ENCODE measurements at regions not wholly inside any gene's neighbourhood (a gene's known extent, or its start where the extent isn't known, plus 50 kb on each side); places are given as distances from the start of the nearest gene placed in this dataset.

GRCh38 chr14:51335961-51336723 is 96.1 kb downstream of the TMX1 start:
- no peak for TF ChIP-seq BHLHE40 (IDR thresholded peaks at IDR 0.05; ENCODE audit: borderline replicate concordance)
- no peak for TF ChIP-seq ELF4 (IDR thresholded peaks at IDR 0.05)
- ChIA-PET CTCF (no interaction called here), POLR2A (no interaction called here)
- no peak for DNase-seq (ENCODE audit: extremely low spot score)

GRCh38 chr14:51336734-51337133 is 96.7 kb downstream of the TMX1 start:
- DNase-seq (ENCODE audit: extremely low spot score): no peak
- ChIA-PET POLR2A (no interaction called here), CTCF (interaction anchor here (0.6 kb wide), 1 partner anchor 60 kb away, joined by 6 read pairs; no protein-coding TSS in a partner anchor)
- no peak for TF ChIP-seq ELF4 (IDR thresholded peaks at IDR 0.05)
- TF ChIP-seq L3MBTL2 (conservative IDR thresholded peaks at IDR 0.05): no peak
- no peak for TF ChIP-seq CTBP1 (IDR thresholded peaks at IDR 0.05; ENCODE audit: borderline replicate concordance)
- TF ChIP-seq ARNT (IDR thresholded peaks at IDR 0.05): no peak
- TF ChIP-seq FOXM1 (IDR thresholded peaks at IDR 0.05; ENCODE audit: borderline replicate concordance): no peak
- no peak for TF ChIP-seq ZNF384 (IDR thresholded peaks at IDR 0.05)
- no peak for TF ChIP-seq NFRKB (IDR thresholded peaks at IDR 0.05)
- TF ChIP-seq FOXK2 (IDR thresholded peaks at IDR 0.05): no peak
- TF ChIP-seq LEF1 (IDR thresholded peaks at IDR 0.05; ENCODE audit: borderline replicate concordance): no peak
- no peak for TF ChIP-seq HDGF (IDR thresholded peaks at IDR 0.05; ENCODE audit: borderline replicate concordance)
- TF ChIP-seq SUZ12 (IDR thresholded peaks at IDR 0.05): no peak
- no peak for TF ChIP-seq FOXA1 (IDR thresholded peaks at IDR 0.05)
- TF ChIP-seq PKNOX1 (IDR thresholded peaks at IDR 0.05): no peak
- TF ChIP-seq TARDBP (IDR thresholded peaks at IDR 0.05): no peak
- no peak for TF ChIP-seq BHLHE40 (IDR thresholded peaks at IDR 0.05; ENCODE audit: borderline replicate concordance)
- no peak for TF ChIP-seq SP1 (IDR thresholded peaks at IDR 0.05)

- ChIA-PET CTCF (interaction anchor here (0.6 kb wide), 1 partner anchor 60 kb away, joined by 6 read pairs; no protein-coding TSS in a partner anchor), POLR2A (no interaction called here)
- no peak for DNase-seq (ENCODE audit: extremely low spot score)
- no peak for TF ChIP-seq ZNF384 (IDR thresholded peaks at IDR 0.05)
- no peak for TF ChIP-seq ARNT (IDR thresholded peaks at IDR 0.05)
- TF ChIP-seq SUZ12 (IDR thresholded peaks at IDR 0.05): no peak
- TF ChIP-seq CTBP1 (IDR thresholded peaks at IDR 0.05; ENCODE audit: borderline replicate concordance): no peak
- TF ChIP-seq TARDBP (IDR thresholded peaks at IDR 0.05): no peak
- TF ChIP-seq FOXA1 (IDR thresholded peaks at IDR 0.05): no peak
Measured at GRCh38 chr14:51337520-51337919, 97.5 kb downstream of the TMX1 start.

GRCh38 chr14:51341338-51341737 is 101.3 kb downstream of the TMX1 start:
- ChIA-PET CTCF (no interaction called here), POLR2A (no interaction called here)
- DNase-seq (ENCODE audit: extremely low spot score): no peak
- no peak for TF ChIP-seq SUZ12 (IDR thresholded peaks at IDR 0.05)

GRCh38 chr14:51342226-51342625 is 102.2 kb downstream of the TMX1 start:
- POLR2A ChIA-PET: no interaction called here
- DNase-seq (ENCODE audit: extremely low spot score): no peak
- TF ChIP-seq TARDBP (IDR thresholded peaks at IDR 0.05) (no peak), LEF1 (IDR thresholded peaks at IDR 0.05; ENCODE audit: borderline replicate concordance) (no peak), CTBP1 (IDR thresholded peaks at IDR 0.05; ENCODE audit: borderline replicate concordance) (no peak), ELF4 (IDR thresholded peaks at IDR 0.05) (no peak), HDGF (IDR thresholded peaks at IDR 0.05; ENCODE audit: borderline replicate concordance) (no peak), FOXA1 (IDR thresholded peaks at IDR 0.05) (no peak), SP1 (IDR thresholded peaks at IDR 0.05) (no peak), ZNF384 (IDR thresholded peaks at IDR 0.05) (no peak), L3MBTL2 (conservative IDR thresholded peaks at IDR 0.05) (no peak), ARNT (IDR thresholded peaks at IDR 0.05) (no peak), SUZ12 (IDR thresholded peaks at IDR 0.05) (no peak), PKNOX1 (IDR thresholded peaks at IDR 0.05) (no peak), BHLHE40 (IDR thresholded peaks at IDR 0.05; ENCODE audit: borderline replicate concordance) (no peak), NFRKB (IDR thresholded peaks at IDR 0.05) (no peak), FOXK2 (IDR thresholded peaks at IDR 0.05) (no peak), FOXM1 (IDR thresholded peaks at IDR 0.05; ENCODE audit: borderline replicate concordance) (no peak)
- CTCF ChIA-PET: no interaction called here

- TF ChIP-seq TARDBP (IDR thresholded peaks at IDR 0.05) (no peak), SUZ12 (IDR thresholded peaks at IDR 0.05) (no peak), NFRKB (IDR thresholded peaks at IDR 0.05) (no peak), FOXM1 (IDR thresholded peaks at IDR 0.05; ENCODE audit: borderline replicate concordance) (no peak), FOXA1 (IDR thresholded peaks at IDR 0.05) (no peak), ARNT (IDR thresholded peaks at IDR 0.05) (no peak), PKNOX1 (IDR thresholded peaks at IDR 0.05) (no peak), LEF1 (IDR thresholded peaks at IDR 0.05; ENCODE audit: borderline replicate concordance) (no peak), BHLHE40 (IDR thresholded peaks at IDR 0.05; ENCODE audit: borderline replicate concordance) (no peak), ELF4 (IDR thresholded peaks at IDR 0.05) (no peak), ZNF384 (IDR thresholded peaks at IDR 0.05) (no peak), L3MBTL2 (conservative IDR thresholded peaks at IDR 0.05) (no peak), CTBP1 (IDR thresholded peaks at IDR 0.05; ENCODE audit: borderline replicate concordance) (no peak), SP1 (IDR thresholded peaks at IDR 0.05) (no peak), HDGF (IDR thresholded peaks at IDR 0.05; ENCODE audit: borderline replicate concordance) (no peak), FOXK2 (IDR thresholded peaks at IDR 0.05) (no peak)
- POLR2A ChIA-PET: no interaction called here
- CTCF ChIA-PET: no interaction called here
- DNase-seq (ENCODE audit: extremely low spot score): no peak
Measured at GRCh38 chr14:51351997-51352396, 112.0 kb downstream of the TMX1 start.

All from HEK293T (cell line).